ENCODE measurements at regions not wholly inside any gene's neighbourhood (a gene's known extent, or its start where the extent isn't known, plus 50 kb on each side); places are given as distances from the start of the nearest gene placed in this dataset.

- DNase-seq (ENCODE audit: low read depth in 2 of 2) = no peak
Measured at GRCh38 chr1:48055876-48056764, 58.9 kb upstream of the TRABD2B start.

GRCh38 chr1:48054232-48054631 lies 57.0 kb upstream of the TRABD2B start:
- DNase-seq (ENCODE audit: low read depth in 2 of 2) = no peak

GRCh38 chr1:48052923-48053291 lies 55.7 kb upstream of the TRABD2B start:
- no peak for DNase-seq (ENCODE audit: low read depth in 2 of 2)

- DNase-seq (ENCODE audit: low read depth in 2 of 2) = no peak
Measured at GRCh38 chr1:48051466-48052126, 54.4 kb upstream of the TRABD2B start.

- DNase-seq (ENCODE audit: low read depth in 2 of 2) = no peak
Measured at GRCh38 chr1:48049823-48050535, 52.8 kb upstream of the TRABD2B start.

GRCh38 chr1:48048980-48049379 lies 51.8 kb upstream of the TRABD2B start:
- DNase-seq (ENCODE audit: low read depth in 2 of 2) = no peak

GRCh38 chr1:48048064-48048463 lies 50.9 kb upstream of the TRABD2B start:
- no peak for DNase-seq (ENCODE audit: low read depth in 2 of 2)

GRCh38 chr1:48047116-48047515 lies 49.9 kb upstream of the TRABD2B start:
- no peak for DNase-seq (ENCODE audit: low read depth in 2 of 2)
